ENCODE measurements at regions not wholly inside any gene's neighbourhood (a gene's known extent, or its start where the extent isn't known, plus 50 kb on each side); places are given as distances from the start of the nearest gene placed in this dataset.

GRCh38 chr5:92364986-92365550 lies 982.0 kb upstream of the ARRDC3 start:
- H3K4me3 ChIP-seq (replicated peaks; ENCODE audit: low read depth, low read length), result no peak overlapping the region
- no peak for TF ChIP-seq CTCF (IDR thresholded peaks at IDR 0.05; ENCODE audit: low read length, missing control alignments)
- peak; percentile 66 for DNase-seq (ENCODE audit: low read depth)

GRCh38 chr5:92353107-92354030 lies 970.3 kb upstream of the ARRDC3 start:
- DNase-seq (ENCODE audit: low read depth), result peak; percentile 18
- no peak overlapping the region for H3K4me3 ChIP-seq (replicated peaks; ENCODE audit: low read depth, low read length)
- TF ChIP-seq CTCF (IDR thresholded peaks at IDR 0.05; ENCODE audit: low read length, missing control alignments), result no peak

GRCh38 chr5:92337772-92338234 lies 954.7 kb upstream of the ARRDC3 start:
- no peak for TF ChIP-seq CTCF (IDR thresholded peaks at IDR 0.05; ENCODE audit: low read length, missing control alignments)
- DNase-seq (ENCODE audit: low read depth), result peak; percentile 33
- no peak overlapping the region for H3K4me3 ChIP-seq (replicated peaks; ENCODE audit: low read depth, low read length)

GRCh38 chr5:92332039-92332438 lies 948.9 kb upstream of the ARRDC3 start:
- no peak for DNase-seq (ENCODE audit: low read depth)
- no peak for TF ChIP-seq CTCF (IDR thresholded peaks at IDR 0.05; ENCODE audit: low read length, missing control alignments)
- no peak overlapping the region for H3K4me3 ChIP-seq (replicated peaks; ENCODE audit: low read depth, low read length)

GRCh38 chr5:92330365-92330764 lies 947.2 kb upstream of the ARRDC3 start:
- no peak for DNase-seq (ENCODE audit: low read depth)
- no peak overlapping the region for H3K4me3 ChIP-seq (replicated peaks; ENCODE audit: low read depth, low read length)
- TF ChIP-seq CTCF (IDR thresholded peaks at IDR 0.05; ENCODE audit: low read length, missing control alignments), result no peak

- H3K4me3 ChIP-seq (replicated peaks; ENCODE audit: low read depth, low read length), result no peak overlapping the region
- no peak for TF ChIP-seq CTCF (IDR thresholded peaks at IDR 0.05; ENCODE audit: low read length, missing control alignments)
- no peak for DNase-seq (ENCODE audit: low read depth)
These were observed 946.6 kb upstream of the ARRDC3 start for GRCh38 chr5:92329759-92330158.
